ENCODE measurements at regions not wholly inside any gene's neighbourhood (a gene's known extent, or its start where the extent isn't known, plus 50 kb on each side); places are given as distances from the start of the nearest gene placed in this dataset.

- Histone ChIP-seq H2AFZ (replicated peaks) (no peak overlapping the region), H3K9ac (no peak overlapping the region), H3K9me3 (ENCODE audit: low read depth) (no peaks in the 10 kb centered on the region), H4K20me1 (ENCODE audit: low read depth) (no peaks in the 10 kb centered on the region), H3K4me2 (no peak overlapping the region), H3K4me1 (no peaks in the 10 kb centered on the region), H3K79me2 (ENCODE audit: low read depth) (no peaks in the 10 kb centered on the region), H3K27me3 (no peaks in the 10 kb centered on the region), H3K36me3 (no peaks in the 10 kb centered on the region), H3K27ac (no peak overlapping the region), H3K4me3 (no peak overlapping the region), H3F3A (ENCODE audit: low read depth) (no peaks in the 10 kb centered on the region)
- H3K9me3 Mint-ChIP-seq, result peaks cover 6% of the 10 kb centered on the region
- TF ChIP-seq EZH2 (IDR thresholded peaks at IDR 0.05) (no peak), CTCF (IDR thresholded peaks at IDR 0.05) (no peak), EZH2phosphoT487 (IDR thresholded peaks at IDR 0.05) (no peak)
- no peaks in the 10 kb centered on the region for H3K27me3 Mint-ChIP-seq (ENCODE audit: insufficient read depth, low read depth)
- no peak overlapping the region for H3K4me3 Mint-ChIP-seq
- H3K36me3 Mint-ChIP-seq, result peaks cover 2% of the 10 kb centered on the region
- no peak for DNase-seq (ENCODE audit: low spot score)
- no peak overlapping the region for H3K27ac Mint-ChIP-seq
- H3K4me1 Mint-ChIP-seq, result no peaks in the 10 kb centered on the region
Measured at GRCh38 chr1:222911866-222912265, 97.0 kb downstream of the DISP1 start.

- Mint-ChIP-seq H3K36me3 (peaks cover 9% of the 10 kb centered on the region), H3K9me3 (peaks cover 13% of the 10 kb centered on the region), H3K4me3 (no peak overlapping the region), H3K4me1 (no peaks in the 10 kb centered on the region), H3K27me3 (ENCODE audit: insufficient read depth, low read depth) (no peaks in the 10 kb centered on the region), H3K27ac (no peak overlapping the region)
- Histone ChIP-seq H2AFZ (replicated peaks) (no peak overlapping the region), H4K20me1 (ENCODE audit: low read depth) (no peaks in the 10 kb centered on the region), H3K36me3 (no peaks in the 10 kb centered on the region), H3K4me2 (no peak overlapping the region), H3K27me3 (no peaks in the 10 kb centered on the region), H3K79me2 (ENCODE audit: low read depth) (no peaks in the 10 kb centered on the region), H3K27ac (no peak overlapping the region), H3K4me1 (no peaks in the 10 kb centered on the region), H3F3A (ENCODE audit: low read depth) (no peaks in the 10 kb centered on the region), H3K9me3 (ENCODE audit: low read depth) (no peaks in the 10 kb centered on the region), H3K9ac (no peak overlapping the region), H3K4me3 (no peak overlapping the region)
- TF ChIP-seq EZH2phosphoT487 (IDR thresholded peaks at IDR 0.05) (no peak), CTCF (IDR thresholded peaks at IDR 0.05) (no peak), EZH2 (IDR thresholded peaks at IDR 0.05) (no peak)
- no peak for DNase-seq (ENCODE audit: low spot score)
Measured at GRCh38 chr1:222912730-222913129, 97.9 kb downstream of the DISP1 start.

- peak overlapping the region; percentile 44 for H3K27ac Mint-ChIP-seq
Measured at GRCh38 chr1:222914861-222915632, 100.2 kb downstream of the DISP1 start.

More at GRCh38 chr1:222914861-222915632, 100.2 kb downstream of the DISP1 start:
- H2AFZ ChIP-seq (replicated peaks), result no peak overlapping the region
- H3K9me3 ChIP-seq (ENCODE audit: low read depth), result no peaks in the 10 kb centered on the region
- no peak overlapping the region for H3K4me2 ChIP-seq
- Mint-ChIP-seq H3K4me1 (no peaks in the 10 kb centered on the region), H3K36me3 (peaks cover 14% of the 10 kb centered on the region), H3K9me3 (peaks cover 17% of the 10 kb centered on the region), H3K27me3 (ENCODE audit: insufficient read depth, low read depth) (no peaks in the 10 kb centered on the region), H3K4me3 (no peak overlapping the region)
- no peaks in the 10 kb centered on the region for H3K79me2 ChIP-seq (ENCODE audit: low read depth)
- H3K4me1 ChIP-seq, result no peaks in the 10 kb centered on the region
- H3K27me3 ChIP-seq, result no peaks in the 10 kb centered on the region
- no peak overlapping the region for H3K4me3 ChIP-seq
- H3K9ac ChIP-seq, result no peak overlapping the region
- TF ChIP-seq EZH2 (IDR thresholded peaks at IDR 0.05) (no peak), EZH2phosphoT487 (IDR thresholded peaks at IDR 0.05) (no peak), CTCF (IDR thresholded peaks at IDR 0.05) (no peak)
- no peaks in the 10 kb centered on the region for H3K36me3 ChIP-seq
- H4K20me1 ChIP-seq (ENCODE audit: low read depth), result no peaks in the 10 kb centered on the region
- DNase-seq (ENCODE audit: low spot score), result no peak
- H3F3A ChIP-seq (ENCODE audit: low read depth), result no peaks in the 10 kb centered on the region
- no peak overlapping the region for H3K27ac ChIP-seq

Measured in neural progenitor cell (in vitro differentiated cells).